Sciatic nerve (tissue), 2 donors: ENCODE measurements at regions not wholly inside any gene's neighbourhood (a gene's known extent, or its start where the extent isn't known, plus 50 kb on each side); places are given as distances from the start of the nearest gene placed in this dataset.
"Not testable (repeated sequence)": the region's sequence is repeated elsewhere in the genome, so short reads cannot be mapped to it uniquely, and the experiment has no call there.

Experiments used
- ATAC-seq: fragments of 200-7000 bp; cut with Tn5 transposase; one replicate; pipeline ENCODE4 v1.9.1; 2020; ENCODE audit warnings: mild to moderate bottlenecking, moderate library complexity
- DNase-seq: peaks from one replicate; pipeline ENCODE4 v3.0.0-alpha.2; 2020; ENCODE audit warnings: low spot score
- intact Hi-C: fragments of 100-400 bp; cut with DNase I; formaldehyde crosslinking; loops from one replicate; pipeline ENCODE4 v1.14.2; 2022
- donor health status: DM: no; HTN: no; CAD: no.
- donor health status: DM: no; HTN: no; CAD: no.

DNA sequence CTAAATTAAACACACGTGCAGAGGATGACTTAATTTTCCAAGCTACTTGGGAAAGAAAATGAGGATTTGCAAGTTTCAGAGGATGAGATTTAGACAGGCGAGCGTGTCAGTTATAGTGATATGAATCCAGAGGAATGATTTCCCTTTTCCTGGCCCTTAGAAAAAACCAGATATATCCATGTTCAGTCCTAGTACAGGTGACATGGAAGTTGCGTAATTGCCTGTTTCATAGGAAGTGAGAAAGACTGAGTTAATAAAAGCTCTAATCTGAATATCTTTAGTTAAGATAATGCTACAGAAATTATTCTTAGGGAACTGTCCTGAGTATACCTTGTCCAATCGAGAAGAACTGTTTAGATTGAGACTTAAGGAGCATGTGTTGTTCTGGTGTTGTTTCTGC is 490.5 kb downstream of the ZNF385D start:
- no peak for DNase-seq
- ATAC-seq, result no peak
- intact Hi-C loops, result no loop called here

DNA sequence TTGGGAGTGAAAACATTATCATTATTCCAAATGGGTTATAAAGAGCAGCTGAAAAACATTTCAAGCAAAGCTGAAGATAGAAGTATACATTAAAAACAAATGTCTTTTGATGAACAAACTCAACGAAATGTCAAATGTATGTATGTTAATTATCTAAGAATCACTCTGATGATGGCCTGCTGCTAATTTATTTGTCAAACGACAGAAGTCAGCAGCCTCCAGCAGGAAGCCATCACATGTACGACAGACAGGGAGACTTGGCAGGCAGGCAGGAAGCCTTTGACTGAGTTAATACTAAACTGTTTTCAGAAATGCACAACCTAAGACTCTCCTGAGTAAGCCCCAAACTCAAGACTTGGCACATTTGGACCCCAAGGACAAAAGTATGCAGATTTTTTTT is 491.1 kb downstream of the ZNF385D start:
- intact Hi-C loops, result no loop called here
- ATAC-seq (no peak), DNase-seq (no peak)

DNA sequence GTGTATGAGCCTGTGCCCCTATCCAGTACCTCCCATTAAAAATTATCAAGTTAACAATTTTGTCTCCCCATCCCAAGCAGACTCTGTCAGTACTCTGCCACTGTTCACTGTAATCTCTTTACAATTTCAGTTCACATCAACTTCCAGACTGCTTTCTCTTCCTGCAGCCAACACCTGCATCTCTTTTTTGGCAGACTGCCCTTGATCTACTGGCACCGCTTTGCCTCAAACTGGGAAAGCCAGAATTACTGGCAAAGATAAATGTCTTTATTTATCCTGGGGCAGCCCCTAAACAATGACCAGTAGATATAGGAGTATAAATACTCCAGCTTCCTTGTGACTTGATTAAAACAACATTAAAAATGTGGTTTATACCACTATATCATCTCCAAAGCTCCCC is 494.1 kb downstream of the ZNF385D start:
- intact Hi-C loops, result no loop called here
- ATAC-seq (no peak), DNase-seq (no peak)

DNA sequence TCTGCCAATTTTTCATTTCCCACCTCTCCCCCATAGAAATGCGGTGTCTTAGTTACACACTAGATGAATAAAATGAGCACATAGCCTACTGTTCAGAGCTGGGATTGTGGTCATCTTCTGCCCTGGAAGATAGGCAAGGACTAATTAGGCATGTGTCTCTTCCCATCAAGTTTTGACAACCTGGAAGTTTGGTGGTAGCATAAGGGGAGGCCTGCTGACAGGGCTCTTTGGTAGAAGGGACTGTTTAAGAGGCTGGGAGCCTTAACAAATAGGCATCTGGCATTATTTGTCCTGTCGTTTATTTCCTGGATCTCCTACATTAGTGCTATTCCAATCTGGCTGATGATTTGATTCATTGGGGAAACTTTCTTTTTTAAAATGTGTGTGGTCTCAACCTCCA is 512.3 kb downstream of the ZNF385D start:
- ATAC-seq (no peak), DNase-seq (no peak)
- intact Hi-C loops, result no loop called here

DNA sequence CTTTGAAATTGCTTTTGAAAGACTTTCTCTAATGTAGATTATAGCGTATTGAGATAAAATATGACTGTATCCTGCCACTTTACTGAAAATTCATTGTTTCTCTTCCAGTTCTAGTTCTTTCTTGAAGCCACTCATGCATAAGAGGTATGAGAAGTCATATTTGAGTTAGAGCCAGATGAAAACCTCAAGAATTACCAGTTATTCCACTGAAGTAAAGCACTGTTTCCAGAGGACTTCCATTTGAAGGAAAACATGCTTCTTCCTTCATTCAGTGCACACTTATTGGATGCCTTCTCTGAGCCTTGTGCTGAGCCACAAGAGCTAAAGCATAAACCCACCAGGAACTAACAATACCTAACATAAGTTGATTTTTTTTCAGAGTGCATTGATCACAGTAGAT is 513.4 kb downstream of the ZNF385D start:
- intact Hi-C loops, result no loop called here
- DNase-seq, result no peak
- no peak for ATAC-seq

DNA sequence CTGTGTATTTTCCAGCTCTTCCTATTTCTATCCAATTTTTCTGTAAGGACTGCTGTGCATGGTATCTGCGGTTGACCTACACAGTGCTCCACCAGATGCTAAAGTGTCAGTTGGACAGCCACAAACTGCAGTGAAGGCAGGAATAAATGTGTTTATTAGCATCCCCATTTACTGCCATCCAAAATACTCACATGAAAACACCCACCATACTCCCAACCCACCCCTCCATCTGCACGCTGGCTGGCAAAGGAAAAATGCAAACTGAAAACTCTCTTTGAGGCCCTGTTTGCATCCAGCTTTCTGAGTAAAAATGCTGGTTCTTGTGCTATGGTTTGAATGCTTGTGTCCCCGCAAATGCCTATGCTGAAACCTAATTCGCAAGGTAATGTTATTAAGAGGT is 515.5 kb downstream of the ZNF385D start:
- DNase-seq (no peak), ATAC-seq (no peak)
- intact Hi-C loops, result no loop called here

DNA sequence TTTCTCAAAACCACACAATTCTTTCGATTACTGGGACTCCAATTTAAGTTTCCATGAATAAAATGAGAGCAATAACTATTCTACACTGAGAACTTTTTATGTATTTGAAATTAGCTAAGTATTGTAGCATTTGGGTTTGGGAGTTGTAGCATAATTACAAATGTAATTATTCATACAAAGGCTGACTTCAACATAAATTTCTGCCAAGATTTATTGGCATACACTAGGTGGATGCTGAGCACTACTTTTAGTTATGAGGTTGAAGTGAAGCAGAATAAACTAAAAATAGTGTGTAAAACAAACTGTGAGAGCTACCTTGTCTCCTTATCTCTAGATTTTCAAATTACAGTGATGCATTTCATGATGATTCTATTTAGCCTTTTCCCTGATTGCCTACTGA is 516.1 kb downstream of the ZNF385D start:
- ATAC-seq, result no peak
- intact Hi-C loops, result no loop called here
- DNase-seq, result no peak

DNA sequence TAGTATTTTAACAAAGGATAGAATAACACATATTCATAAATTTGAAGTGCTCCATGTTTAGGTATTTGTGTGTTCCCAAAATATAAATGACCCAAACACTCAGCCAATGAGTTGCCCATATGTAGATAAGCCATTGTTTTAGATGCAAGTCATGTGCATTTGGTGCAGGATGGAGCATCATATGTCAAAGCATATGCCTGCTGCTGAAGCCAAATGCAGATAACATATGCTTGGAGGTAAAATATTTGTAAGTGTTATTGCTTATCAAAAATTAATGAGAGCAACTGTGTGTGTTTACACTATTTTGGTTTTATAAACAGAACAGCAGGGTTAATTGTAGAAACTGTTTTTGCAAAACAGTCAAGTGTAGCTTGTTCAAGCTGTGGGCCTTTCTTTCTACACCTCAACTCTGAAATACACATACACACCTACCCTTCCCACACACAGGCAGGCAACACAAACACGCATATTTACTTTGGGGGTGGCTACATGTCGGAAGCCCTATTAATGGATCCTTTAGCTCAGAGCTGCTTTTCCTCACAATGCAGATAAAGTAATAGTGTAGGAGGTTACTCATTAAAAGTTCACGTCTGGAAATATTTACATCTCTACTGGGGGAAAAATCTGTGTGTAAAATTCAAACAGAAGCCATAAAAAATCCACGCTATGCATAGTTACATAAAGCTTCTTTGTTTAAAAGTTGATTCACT is 521.4 kb downstream of the ZNF385D start:
- intact Hi-C loops, result no loop called here
- no peak for ATAC-seq
- DNase-seq, result no peak

DNA sequence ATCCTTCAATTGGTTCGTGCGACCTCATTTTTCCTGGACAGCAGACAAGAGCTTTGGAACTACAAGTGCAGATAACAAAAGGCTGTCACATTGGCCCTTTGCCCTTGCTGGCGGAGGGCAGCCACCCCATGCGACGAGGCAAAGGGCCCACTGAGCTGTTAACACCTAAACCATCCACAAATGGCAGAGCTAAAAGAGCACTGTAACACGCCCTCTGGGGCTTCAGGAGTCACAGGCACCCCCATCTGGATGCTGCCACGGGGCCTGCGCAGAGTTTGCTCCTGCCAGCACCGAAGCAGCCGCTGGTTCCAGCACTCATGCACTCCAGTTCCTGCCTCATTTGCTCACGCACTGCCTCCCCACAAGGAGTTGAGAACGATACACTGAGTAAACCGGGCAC is 524.9 kb downstream of the ZNF385D start:
- ATAC-seq (no peak), DNase-seq (no peak)
- intact Hi-C loops, result no loop called here

DNA sequence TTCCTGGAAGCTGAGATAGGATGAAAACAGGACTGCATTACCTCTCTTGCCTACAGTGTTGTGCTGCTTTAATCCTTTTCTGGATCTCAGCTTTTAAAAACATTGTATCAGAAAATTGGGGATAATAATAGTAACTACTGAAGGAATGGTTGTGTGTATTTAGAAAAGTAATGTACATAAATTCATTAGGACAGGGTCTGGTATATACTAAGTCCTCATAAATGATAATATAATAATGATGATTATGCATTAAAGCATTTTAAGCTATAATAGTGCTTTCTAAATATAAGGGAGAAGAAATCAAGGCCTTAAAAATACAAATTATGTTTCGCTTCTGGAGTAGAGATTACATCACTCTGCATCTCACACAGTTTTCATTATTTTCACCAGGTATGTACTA is 530.1 kb downstream of the ZNF385D start:
- DNase-seq (no peak), ATAC-seq (no peak)
- intact Hi-C loops, result no loop called here

DNA sequence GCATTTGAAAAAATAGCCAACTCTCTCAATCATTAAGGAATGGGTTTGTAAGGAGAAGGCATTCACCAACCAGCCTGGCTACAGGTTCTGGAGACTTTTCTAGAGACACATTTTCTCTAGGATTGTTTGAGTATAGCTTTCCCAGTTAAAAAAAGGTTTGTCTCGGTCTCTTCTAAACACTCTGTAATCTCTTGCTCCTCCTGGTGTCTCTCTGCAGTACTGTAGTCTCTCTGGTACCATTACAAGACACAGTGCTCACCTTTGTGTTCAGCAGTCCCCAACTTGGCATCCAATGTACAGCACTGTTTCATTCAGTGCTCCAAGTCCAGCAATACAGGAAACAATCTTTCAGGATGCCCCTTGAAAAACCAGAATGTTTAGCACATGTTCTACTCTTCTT is 534.4 kb downstream of the ZNF385D start:
- ATAC-seq (no peak), DNase-seq (no peak)
- intact Hi-C loops, result no loop called here

DNA sequence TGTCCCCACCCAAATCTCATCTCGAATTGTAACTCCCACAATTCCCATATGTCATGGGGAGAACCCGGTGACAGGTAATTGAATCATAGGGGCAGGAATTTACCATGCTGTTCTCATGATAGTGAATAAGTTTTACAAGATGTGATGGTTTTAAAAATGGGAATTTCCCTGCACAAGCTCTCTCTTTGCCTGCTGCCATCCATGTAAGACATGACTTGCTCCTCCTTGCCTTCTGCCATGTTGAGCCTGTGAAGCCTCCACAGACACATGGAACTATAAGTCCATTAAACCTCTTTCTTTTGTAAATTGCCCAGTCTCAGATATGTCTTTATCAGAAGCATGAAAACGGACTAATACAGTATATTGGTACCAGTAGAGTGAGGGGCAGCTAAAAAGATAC is 546.9 kb downstream of the ZNF385D start:
- intact Hi-C loops, ATAC-seq: not testable (repeated sequence)

DNA sequence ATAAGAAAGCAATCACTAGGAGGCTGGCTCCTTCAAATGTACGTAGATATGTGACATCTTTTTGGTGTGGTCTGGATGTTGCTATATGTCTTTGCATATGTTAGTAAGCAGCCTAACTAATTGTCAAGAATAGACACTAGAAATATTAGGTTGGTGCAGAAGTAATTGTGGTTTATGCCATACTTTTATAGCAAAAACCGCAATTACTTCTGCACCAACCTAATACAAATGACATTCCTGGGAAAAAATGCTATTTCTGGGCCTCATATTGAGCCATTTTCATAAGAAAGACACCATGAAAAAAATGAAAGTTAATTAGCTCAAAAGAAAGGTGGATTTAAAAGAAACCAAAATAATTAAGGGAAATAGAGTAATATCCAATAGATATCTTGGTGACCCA is 555.8 kb downstream of the ZNF385D start:
- no peak for ATAC-seq
- intact Hi-C loops, result no loop called here
- DNase-seq, result no peak

More for the DNA sequence above, 546.9 kb downstream of the ZNF385D start:
- DNase-seq, result not testable (repeated sequence)

DNA sequence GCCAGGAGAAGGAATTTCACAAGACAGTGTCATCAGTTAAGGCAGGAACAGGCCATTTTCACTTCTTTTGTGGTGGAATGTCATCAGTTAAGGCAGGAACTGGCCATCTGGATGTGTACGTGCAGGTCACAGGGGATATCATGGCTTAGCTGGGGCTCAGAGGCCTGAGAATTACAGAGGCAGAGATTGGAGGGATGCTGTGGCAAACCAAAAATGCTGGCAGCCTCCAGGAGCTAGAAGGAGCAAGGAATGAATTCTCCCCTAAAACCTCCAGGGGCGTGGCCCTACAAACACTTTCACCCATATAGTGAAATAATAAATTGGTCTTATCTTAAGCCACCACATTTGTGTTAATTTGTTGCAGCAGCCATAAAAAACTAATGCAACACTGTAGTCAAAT is 557.0 kb downstream of the ZNF385D start:
- intact Hi-C loops, ATAC-seq, DNase-seq: not testable (repeated sequence)

DNA sequence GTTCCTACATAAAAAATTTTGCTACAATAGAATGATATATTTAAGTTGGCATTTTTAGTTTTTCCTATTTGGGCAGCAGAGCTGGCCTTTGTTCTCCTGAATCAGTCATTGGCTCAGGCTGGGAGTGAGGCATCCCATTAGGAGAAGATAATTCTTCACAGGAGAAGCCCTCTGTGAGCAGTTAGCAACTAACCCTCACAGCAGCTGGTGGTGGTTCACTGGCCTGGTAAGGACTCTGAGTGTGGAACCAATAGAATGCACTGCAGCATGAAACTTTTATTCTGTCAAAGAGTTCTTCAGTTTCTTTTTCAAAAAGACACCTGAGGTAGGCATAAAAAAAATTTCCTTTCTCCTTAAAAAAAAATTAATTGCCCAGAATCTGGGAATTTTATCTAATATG is 562.6 kb downstream of the ZNF385D start:
- ATAC-seq (no peak), DNase-seq (no peak)
- intact Hi-C loops, result no loop called here

DNA sequence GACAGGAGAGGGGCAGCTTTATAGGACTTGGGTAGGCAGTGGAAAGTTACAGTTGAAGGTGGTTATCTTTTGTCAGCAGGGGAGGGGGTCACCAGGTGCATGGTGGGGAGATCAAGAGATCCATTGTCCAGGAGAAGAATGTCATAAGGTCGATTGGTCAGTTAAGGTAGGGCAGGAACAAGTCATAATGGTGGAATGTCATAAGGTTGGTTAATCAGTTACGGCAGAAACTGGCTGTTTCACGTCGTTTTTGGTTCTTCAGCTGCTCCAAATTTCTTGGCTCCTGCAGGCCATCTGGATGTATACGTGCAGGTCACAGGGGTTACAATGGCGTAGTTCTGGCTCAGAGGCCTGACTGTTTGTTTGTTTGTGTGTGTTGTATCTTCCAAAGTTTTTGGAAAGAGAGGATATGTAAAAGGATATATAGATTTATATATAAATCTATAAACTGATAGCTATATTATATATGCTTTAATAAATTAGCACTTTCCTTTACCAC is 565.1 kb downstream of the ZNF385D start:
- intact Hi-C loops, result no loop called here
- no peak for ATAC-seq
- DNase-seq, result no peak

DNA sequence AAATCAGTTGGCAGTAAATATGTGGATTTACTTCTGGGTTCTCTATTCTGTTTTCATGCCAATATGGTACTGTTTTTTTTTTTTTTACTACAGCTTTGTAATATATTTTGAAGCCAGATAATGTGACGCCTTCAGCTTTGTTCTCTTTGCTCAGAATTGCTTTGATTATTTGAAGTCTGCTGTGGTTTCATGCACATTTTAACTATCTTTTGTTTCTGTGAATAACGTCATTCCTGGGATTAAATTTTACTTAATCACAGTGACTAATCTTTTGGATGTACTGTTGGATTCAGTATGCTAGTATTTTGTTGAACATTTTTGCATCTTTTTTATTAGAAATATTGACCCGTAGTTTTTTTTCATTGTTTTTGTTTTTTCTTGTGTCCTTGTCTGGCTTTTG is 576.5 kb downstream of the ZNF385D start:
- ATAC-seq (no peak), DNase-seq (no peak)
- intact Hi-C loops, result no loop called here

DNA sequence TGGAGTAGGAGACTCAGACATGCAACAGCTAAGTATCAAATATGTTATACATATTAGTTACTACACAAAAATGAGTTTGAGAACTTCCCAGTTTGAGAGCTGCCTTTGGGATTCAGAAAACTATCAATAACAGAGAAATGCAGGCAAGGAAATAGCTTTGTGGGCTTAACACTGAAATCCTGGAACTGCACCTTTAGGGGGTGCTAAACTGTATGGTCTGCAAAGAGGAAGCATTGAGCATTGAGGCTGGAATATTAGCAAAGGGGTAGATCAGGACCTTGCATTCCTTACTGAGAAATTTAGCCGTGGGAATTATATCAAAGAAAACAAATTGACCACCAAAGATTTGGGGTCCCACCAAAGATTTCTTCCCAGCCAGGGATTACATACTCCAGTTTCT is 580.0 kb downstream of the ZNF385D start:
- ATAC-seq (no peak), DNase-seq (no peak)
- intact Hi-C loops, result no loop called here

DNA sequence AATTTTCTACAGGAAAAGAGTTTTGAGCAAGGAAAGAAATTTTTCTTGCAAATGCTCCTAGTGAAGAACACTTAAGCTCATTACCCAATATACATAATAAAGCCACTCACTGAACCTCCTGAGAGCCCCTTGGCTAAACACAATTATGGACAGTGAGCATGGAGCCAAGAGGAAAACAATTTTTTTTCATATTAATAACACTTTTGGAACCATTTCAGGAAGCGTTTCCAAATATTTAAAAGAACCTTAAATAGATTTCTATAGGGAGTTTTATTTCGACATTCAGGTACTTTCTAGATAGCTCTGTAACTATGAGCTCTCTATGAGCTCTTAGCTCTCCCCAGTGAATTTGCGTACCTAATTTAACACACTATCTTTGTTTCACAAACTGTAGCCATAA is 581.1 kb downstream of the ZNF385D start:
- ATAC-seq (no peak), DNase-seq (no peak)
- intact Hi-C loops, result no loop called here

DNA sequence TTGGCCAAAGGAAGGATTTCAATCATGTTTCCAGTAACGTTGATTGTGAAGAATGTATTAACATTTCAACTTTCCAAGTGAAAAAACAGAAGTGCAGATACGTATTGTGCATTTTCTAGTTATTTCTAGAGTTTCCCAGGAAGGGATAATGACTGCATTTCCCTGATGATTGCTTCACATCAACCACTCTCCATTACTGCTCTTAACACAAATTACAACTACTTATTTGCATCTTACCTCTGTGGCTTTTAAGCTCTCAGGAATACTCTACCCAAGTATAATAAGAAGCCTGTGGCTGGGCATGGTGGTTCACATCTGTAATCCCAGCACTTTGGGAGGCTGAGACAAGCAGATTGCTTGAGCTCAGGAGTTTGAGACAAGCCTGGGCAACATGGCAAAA is 582.5 kb downstream of the ZNF385D start:
- no peak for ATAC-seq
- intact Hi-C loops, result no loop called here
- no peak for DNase-seq

DNA sequence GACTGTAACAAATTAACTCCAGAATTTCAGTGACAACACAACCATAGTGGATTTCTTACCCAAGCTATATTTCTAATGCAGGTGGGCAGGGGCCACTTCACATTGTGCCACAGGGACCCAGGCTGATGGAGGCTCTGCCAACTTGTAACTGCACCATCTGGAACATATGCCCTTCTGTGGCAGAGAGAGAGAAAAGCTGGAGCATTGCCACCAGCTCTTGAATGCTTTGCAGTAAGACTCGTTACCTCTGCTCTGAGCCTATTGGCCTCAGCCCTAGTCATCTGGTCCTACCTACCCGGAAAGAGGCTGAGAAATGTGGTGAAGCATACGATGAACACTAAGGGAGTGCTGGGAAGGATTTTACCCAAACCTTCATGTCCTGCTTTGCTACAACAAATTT is 587.1 kb downstream of the ZNF385D start:
- DNase-seq (no peak), ATAC-seq (no peak)
- intact Hi-C loops, result no loop called here
